HL-60 (cell line): ENCODE measurements at regions not wholly inside any gene's neighbourhood (a gene's known extent, or its start where the extent isn't known, plus 50 kb on each side); places are given as distances from the start of the nearest gene placed in this dataset.
"Not testable (repeated sequence)": the region's sequence is repeated elsewhere in the genome, so short reads cannot be mapped to it uniquely, and the experiment has no call there.

ENCODE experiments used
- DNase-seq, 2 experiments: peaks; one replicate each; pipeline ENCODE4 v3.0.0-alpha.2; 2010 to 2020; ENCODE audit warnings: low read depth in 1 of 2, low spot score in 1 of 2
- H3K27ac ChIP-seq: fragments of 250-450 bp; sonication (Bioruptor Pico); replicated peaks from 2 replicates; pipeline ENCODE4 v1.5.1; 2020; ENCODE audit warnings: mild to moderate bottlenecking, moderate library complexity
- H3K27me3 ChIP-seq: fragments of 250-450 bp; sonication (Bioruptor Pico); 2 replicates; pipeline ENCODE4 v1.5.1; 2021; ENCODE audit warnings: mild to moderate bottlenecking, moderate library complexity; ENCODE audit not compliant: insufficient read depth, poor library complexity, severe bottlenecking
- H3K4me3 ChIP-seq: replicated peaks from 2 replicates; pipeline ENCODE4 v1.5.1; 2011; ENCODE audit warnings: mild to moderate bottlenecking, control low read depth, low read length; ENCODE audit not compliant: insufficient read depth
- CTCF ChIP-seq: IDR thresholded peaks from one replicate; pipeline ENCODE4 v1.5.1; 2011; ENCODE audit warnings: low read length, control low read depth, inconsistent platforms; ENCODE audit not compliant: insufficient read depth
- GABPA ChIP-seq: IDR thresholded peaks from 2 replicates; pipeline ENCODE4 v1.6.1; 2012; ENCODE audit warnings: low read depth
- POLR2AphosphoS5 ChIP-seq: IDR thresholded peaks from 2 replicates; pipeline ENCODE4 v1.6.1; 2012; ENCODE audit warnings: low read depth
- REST ChIP-seq: IDR thresholded peaks from 2 replicates; pipeline ENCODE4 v1.6.1; 2012; ENCODE audit warnings: low read depth; ENCODE audit not compliant: insufficient replicate concordance
- SPI1 ChIP-seq: IDR thresholded peaks from 2 replicates; pipeline ENCODE4 v1.6.1; 2012; ENCODE audit warnings: low read depth, mild to moderate bottlenecking, borderline replicate concordance

- not testable (repeated sequence) for H3K4me3 ChIP-seq, H3K27ac ChIP-seq, H3K27me3 ChIP-seq, DNase-seq
Measured at GRCh38 chr2:101645886-101646285, 51.6 kb upstream of the MAP4K4 start.

- no peaks in the 10 kb centered on the region for H3K27me3 ChIP-seq
- no peak overlapping the region for H3K4me3 ChIP-seq
- TF ChIP-seq CTCF (no peak), GABPA (no peak), SPI1 (no peak), POLR2AphosphoS5 (no peak), REST (no peak)
- H3K27ac ChIP-seq, result no peak overlapping the region
- DNase-seq, result no peak
Measured at GRCh38 chr2:101644842-101645383, 52.6 kb upstream of the MAP4K4 start.

- no peak overlapping the region for H3K27ac ChIP-seq
- TF ChIP-seq REST (no peak), SPI1 (no peak), GABPA (no peak), CTCF (no peak), POLR2AphosphoS5 (no peak)
- DNase-seq, result no peak
- H3K4me3 ChIP-seq, result no peak overlapping the region
- H3K27me3 ChIP-seq, result no peaks in the 10 kb centered on the region
Measured at GRCh38 chr2:101643004-101643524, 54.4 kb upstream of the MAP4K4 start.

GRCh38 chr2:101638817-101639605 is 58.5 kb upstream of the MAP4K4 start:
- no peak for TF ChIP-seq REST
- no peak for TF ChIP-seq SPI1
- no peak for TF ChIP-seq CTCF
- no peak for TF ChIP-seq GABPA
- no peak for TF ChIP-seq POLR2AphosphoS5

More at GRCh38 chr2:101638817-101639605, 58.5 kb upstream of the MAP4K4 start:
- DNase-seq, result no peak
- Histone ChIP-seq H3K27ac (no peak overlapping the region), H3K4me3 (no peak overlapping the region), H3K27me3 (no peaks in the 10 kb centered on the region)
